ENCODE measurements at regions not wholly inside any gene's neighbourhood (a gene's known extent, or its start where the extent isn't known, plus 50 kb on each side); places are given as distances from the start of the nearest gene placed in this dataset.

DNA sequence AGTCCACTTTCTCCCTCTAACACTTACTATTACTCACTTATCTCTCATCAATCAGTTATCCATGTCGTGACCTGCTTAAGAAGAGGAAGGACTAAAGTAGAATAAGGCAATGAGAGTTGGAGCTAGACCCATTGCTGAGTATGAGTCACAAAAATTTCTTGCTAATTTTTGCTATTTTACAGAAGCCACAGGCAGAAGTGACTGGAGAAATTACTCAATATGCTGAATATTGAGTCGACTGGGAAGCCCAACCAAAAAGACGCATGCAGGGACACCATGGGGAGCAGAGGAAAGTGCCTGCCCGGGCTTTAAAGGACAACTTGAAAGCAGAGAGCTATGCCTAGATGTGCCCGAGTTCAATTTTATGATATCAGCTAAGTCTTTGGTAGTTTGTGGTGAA lies 115.4 kb upstream of the FOXG1 start:
- H3K4me1 ChIP-seq (ENCODE audit: control insufficient read depth, insufficient read depth, low read length), result no peaks in the 10 kb centered on the region
- H3K27ac ChIP-seq (ENCODE audit: low read length), result no peak overlapping the region
- no peaks in the 10 kb centered on the region for H3K9me3 ChIP-seq (replicated peaks; ENCODE audit: control insufficient read depth, low read depth, low read length)
- 66% methylated on average over 4 of the region's 5 CpGs for WGBS (ENCODE audit: insufficient coverage)
- no peak for DNase-seq
- no peaks in the 10 kb centered on the region for H3K27me3 ChIP-seq (ENCODE audit: control insufficient read depth, insufficient read depth, low read length)
- H3K4me3 ChIP-seq (ENCODE audit: low read length), result no peak overlapping the region
- no peaks in the 10 kb centered on the region for H3K36me3 ChIP-seq (ENCODE audit: control insufficient read depth, insufficient read depth, low read length)

DNA sequence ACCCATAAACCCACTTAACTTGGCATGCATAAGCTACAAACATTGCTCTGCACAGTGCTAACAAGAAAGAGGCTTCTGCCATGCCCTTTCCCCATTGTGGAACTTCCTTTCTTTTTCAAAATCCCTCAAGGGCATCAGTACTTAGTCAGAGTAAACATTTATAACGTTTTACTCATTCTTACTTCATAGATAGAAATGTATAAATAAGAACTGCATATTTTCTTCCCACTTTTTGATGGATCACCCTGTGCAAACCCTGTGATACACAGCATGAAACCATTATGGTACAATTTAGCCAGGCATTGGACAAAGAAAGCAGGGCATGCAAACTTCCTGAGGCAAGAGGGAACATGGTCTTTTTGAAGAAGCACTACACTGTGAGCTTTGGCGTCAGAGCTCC lies 113.8 kb upstream of the FOXG1 start:
- H3K36me3 ChIP-seq (ENCODE audit: control insufficient read depth, insufficient read depth, low read length), result no peaks in the 10 kb centered on the region
- H3K9me3 ChIP-seq (replicated peaks; ENCODE audit: control insufficient read depth, low read depth, low read length), result no peaks in the 10 kb centered on the region
- H3K27me3 ChIP-seq (ENCODE audit: control insufficient read depth, insufficient read depth, low read length), result no peaks in the 10 kb centered on the region
- no peak for DNase-seq
- no peak overlapping the region for H3K27ac ChIP-seq (ENCODE audit: low read length)
- no peak overlapping the region for H3K4me3 ChIP-seq (ENCODE audit: low read length)
- H3K4me1 ChIP-seq (ENCODE audit: control insufficient read depth, insufficient read depth, low read length), result no peaks in the 10 kb centered on the region
- WGBS (ENCODE audit: insufficient coverage), result 67% methylated on average over 1 of the region's 2 CpGs

DNA sequence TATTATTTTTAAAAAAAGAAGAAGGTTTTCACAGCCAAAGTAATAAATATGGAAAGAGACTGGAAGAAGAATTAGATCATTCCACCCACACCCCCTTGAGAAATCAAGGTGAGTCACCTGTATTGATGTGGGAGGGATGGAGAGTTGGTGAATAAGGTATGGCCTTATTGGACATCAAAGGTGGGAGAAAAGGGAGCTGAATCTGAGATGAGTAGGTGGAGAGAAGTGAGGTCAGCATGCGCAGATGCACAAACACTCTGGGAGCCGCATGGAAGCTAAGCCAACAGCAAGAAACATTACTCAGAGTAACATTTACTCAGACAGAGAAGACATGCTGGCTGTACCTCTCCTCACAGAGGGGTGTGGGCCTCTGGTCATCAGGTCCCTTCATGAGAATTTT lies 113.1 kb upstream of the FOXG1 start:
- H3K4me3 ChIP-seq (ENCODE audit: low read length), result no peak overlapping the region
- H3K4me1 ChIP-seq (ENCODE audit: control insufficient read depth, insufficient read depth, low read length), result no peaks in the 10 kb centered on the region
- H3K9me3 ChIP-seq (replicated peaks; ENCODE audit: control insufficient read depth, low read depth, low read length), result no peaks in the 10 kb centered on the region
- no CpG with 5 or more reads among the region's 2 CpGs for WGBS (ENCODE audit: insufficient coverage)
- H3K36me3 ChIP-seq (ENCODE audit: control insufficient read depth, insufficient read depth, low read length), result no peaks in the 10 kb centered on the region
- H3K27ac ChIP-seq (ENCODE audit: low read length), result no peak overlapping the region
- H3K27me3 ChIP-seq (ENCODE audit: control insufficient read depth, insufficient read depth, low read length), result no peaks in the 10 kb centered on the region
- no peak for DNase-seq

DNA sequence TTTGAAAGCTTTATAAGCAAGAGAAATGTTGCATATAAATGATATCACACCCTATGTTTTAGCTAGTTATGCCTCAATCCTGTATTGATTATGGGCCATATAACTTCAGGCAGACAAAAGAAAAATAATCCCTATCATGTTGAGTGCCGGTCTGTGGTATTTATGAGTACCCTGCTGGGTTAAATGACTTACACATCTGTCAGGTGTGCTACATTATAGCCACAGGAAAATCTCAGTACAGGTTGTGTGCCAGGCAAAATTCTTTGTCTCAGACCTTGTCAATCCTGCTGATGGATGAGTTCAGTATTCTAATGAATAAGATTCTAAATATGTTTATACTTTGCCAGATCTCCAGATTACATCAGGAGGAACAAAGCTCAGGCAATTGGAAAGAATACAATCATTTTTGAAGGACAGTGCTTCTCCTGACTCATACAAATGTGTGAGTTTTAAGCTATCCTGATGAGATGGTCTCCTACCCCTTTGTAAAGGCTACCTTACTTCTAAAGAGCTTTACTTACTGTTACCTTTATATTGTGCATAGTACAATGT lies 109.8 kb upstream of the FOXG1 start:
- no peak for DNase-seq
- no peaks in the 10 kb centered on the region for H3K9me3 ChIP-seq (replicated peaks; ENCODE audit: control insufficient read depth, low read depth, low read length)
- no peaks in the 10 kb centered on the region for H3K36me3 ChIP-seq (ENCODE audit: control insufficient read depth, insufficient read depth, low read length)
- no CpG with 5 or more reads among the region's 1 CpG for WGBS (ENCODE audit: insufficient coverage)
- no peak overlapping the region for H3K4me3 ChIP-seq (ENCODE audit: low read length)
- no peaks in the 10 kb centered on the region for H3K27me3 ChIP-seq (ENCODE audit: control insufficient read depth, insufficient read depth, low read length)
- H3K4me1 ChIP-seq (ENCODE audit: control insufficient read depth, insufficient read depth, low read length), result no peaks in the 10 kb centered on the region
- no peak overlapping the region for H3K27ac ChIP-seq (ENCODE audit: low read length)

DNA sequence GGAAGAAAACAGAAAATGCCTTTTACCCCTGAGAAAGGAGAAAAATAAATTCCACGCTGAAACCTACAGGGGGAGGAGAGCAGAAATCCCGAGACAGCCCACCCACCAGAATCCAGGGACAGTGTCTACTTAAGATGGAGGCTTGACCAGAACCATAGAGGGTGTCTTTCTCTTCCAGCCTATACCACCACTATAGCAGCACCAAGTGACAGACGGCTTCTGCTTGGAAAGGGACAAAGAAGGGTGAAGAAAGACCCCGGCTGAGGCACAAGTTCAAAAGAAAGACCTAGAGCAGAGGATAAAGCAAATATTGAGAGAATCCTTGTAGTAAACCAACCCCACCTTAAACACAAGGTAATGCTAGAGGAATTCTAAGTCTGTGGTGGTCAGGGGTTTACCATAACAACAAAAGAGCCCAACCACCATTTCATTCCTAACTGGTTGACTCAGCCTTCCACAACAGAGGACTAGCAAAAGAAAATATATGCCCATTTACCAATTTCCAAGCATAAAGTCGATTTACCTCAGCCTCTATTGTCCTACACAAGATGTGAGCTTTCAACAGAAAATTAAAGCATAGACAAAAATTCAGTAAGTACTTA lies 105.3 kb upstream of the FOXG1 start:
- H3K9me3 ChIP-seq (replicated peaks; ENCODE audit: control insufficient read depth, low read depth, low read length), result no peaks in the 10 kb centered on the region
- no peaks in the 10 kb centered on the region for H3K4me1 ChIP-seq (ENCODE audit: control insufficient read depth, insufficient read depth, low read length)
- no peaks in the 10 kb centered on the region for H3K27me3 ChIP-seq (ENCODE audit: control insufficient read depth, insufficient read depth, low read length)
- WGBS (ENCODE audit: insufficient coverage), result no CpG with 5 or more reads among the region's 5 CpGs
- no peak overlapping the region for H3K27ac ChIP-seq (ENCODE audit: low read length)
- H3K36me3 ChIP-seq (ENCODE audit: control insufficient read depth, insufficient read depth, low read length), result no peaks in the 10 kb centered on the region
- DNase-seq, result peak; percentile 7
- H3K4me3 ChIP-seq (ENCODE audit: low read length), result no peak overlapping the region

DNA sequence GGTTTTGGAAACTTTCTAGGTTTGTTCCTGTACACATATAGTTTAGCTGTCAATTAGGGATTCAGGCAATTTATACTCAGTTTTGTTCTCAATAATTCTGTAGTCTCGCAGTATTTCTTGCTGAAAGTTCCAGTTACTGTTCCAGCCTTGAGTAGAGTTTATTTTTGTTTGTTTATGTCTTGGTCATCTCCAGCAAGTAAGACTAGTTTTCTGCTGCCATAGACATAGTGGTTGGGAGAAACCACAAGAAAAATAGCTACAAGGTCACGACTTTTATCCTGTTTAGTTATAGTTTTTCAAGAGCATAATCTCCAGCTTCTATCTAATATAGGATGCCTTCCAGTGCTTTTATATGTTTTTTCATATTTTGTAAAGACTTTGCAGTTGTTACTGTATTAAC lies 99.6 kb upstream of the FOXG1 start:
- H3K27ac ChIP-seq (ENCODE audit: low read length), result no peak overlapping the region
- H3K9me3 ChIP-seq (replicated peaks; ENCODE audit: control insufficient read depth, low read depth, low read length), result no peaks in the 10 kb centered on the region
- no peak overlapping the region for H3K4me3 ChIP-seq (ENCODE audit: low read length)
- H3K27me3 ChIP-seq (ENCODE audit: control insufficient read depth, insufficient read depth, low read length), result no peaks in the 10 kb centered on the region
- no peaks in the 10 kb centered on the region for H3K4me1 ChIP-seq (ENCODE audit: control insufficient read depth, insufficient read depth, low read length)
- DNase-seq, result no peak
- no peaks in the 10 kb centered on the region for H3K36me3 ChIP-seq (ENCODE audit: control insufficient read depth, insufficient read depth, low read length)
- no CpG with 5 or more reads among the region's 2 CpGs for WGBS (ENCODE audit: insufficient coverage)

DNA sequence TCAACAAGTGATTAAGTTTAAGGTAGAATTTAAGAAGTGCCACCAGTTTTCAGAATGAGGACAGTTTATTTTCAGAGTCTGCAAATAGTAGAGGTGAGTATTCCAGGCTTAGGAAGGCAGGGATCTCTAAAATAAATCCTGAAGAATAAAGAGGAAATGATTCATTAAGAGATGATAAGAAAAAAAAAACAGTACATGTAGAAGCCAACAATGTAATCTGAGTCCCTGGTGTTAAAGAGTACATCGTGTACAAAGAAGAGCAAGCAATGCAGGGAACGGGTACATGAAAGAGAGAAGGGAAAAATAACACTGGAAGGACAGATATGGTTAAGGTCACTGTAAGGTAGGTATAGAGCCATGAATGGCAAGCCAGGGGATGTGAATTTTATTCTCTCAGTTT lies 95.2 kb upstream of the FOXG1 start:
- Histone ChIP-seq H3K4me3 (ENCODE audit: low read length) (no peak overlapping the region), H3K27me3 (ENCODE audit: control insufficient read depth, insufficient read depth, low read length) (no peaks in the 10 kb centered on the region), H3K36me3 (ENCODE audit: control insufficient read depth, insufficient read depth, low read length) (no peaks in the 10 kb centered on the region), H3K4me1 (ENCODE audit: control insufficient read depth, insufficient read depth, low read length) (no peaks in the 10 kb centered on the region), H3K9me3 (replicated peaks; ENCODE audit: control insufficient read depth, low read depth, low read length) (no peaks in the 10 kb centered on the region), H3K27ac (ENCODE audit: low read length) (no peak overlapping the region)
- 45% methylated on average over 2 of the region's 2 CpGs for WGBS (ENCODE audit: insufficient coverage)
- DNase-seq, result no peak

DNA sequence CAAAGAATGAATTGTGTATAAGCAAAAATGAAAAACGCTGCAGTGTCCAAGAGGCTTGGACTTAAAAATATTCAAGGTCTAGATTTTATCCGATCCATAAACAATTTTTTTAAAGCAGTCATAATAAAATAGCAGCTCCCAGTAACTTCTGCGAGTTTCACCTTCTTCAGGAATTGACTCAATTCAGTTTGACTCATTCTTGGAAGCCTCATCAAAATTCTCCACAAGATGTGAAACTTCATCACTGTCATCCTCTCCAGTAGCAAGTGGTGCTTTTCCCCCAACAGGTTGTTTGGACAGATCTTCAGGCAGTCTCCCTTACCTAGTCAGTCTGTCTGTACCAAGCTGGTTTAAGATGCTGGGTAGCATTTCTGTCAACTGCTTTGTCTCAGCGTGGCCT lies 93.5 kb upstream of the FOXG1 start:
- no peak for DNase-seq

DNA sequence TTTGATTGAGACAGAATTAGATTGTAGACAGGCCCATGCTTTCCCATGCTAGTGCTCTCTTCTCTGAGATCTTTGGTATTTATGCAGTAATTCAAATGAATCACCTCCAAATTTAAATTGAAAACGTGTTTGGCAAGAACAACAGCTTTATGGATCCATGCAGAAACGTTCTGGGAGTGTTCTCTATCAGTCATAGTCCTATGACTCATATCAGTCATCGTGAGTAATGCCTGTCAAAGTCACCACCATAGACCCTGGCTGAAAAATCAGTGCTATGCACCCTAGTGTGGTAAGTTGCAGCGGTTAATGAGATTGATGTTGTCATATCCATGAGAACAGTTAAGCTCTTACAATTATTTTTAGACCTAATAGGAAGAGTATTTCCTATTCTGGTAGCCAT lies 90.1 kb upstream of the FOXG1 start:
- Histone ChIP-seq H3K27me3 (ENCODE audit: control insufficient read depth, insufficient read depth, low read length) (no peaks in the 10 kb centered on the region), H3K9me3 (replicated peaks; ENCODE audit: control insufficient read depth, low read depth, low read length) (no peaks in the 10 kb centered on the region), H3K27ac (ENCODE audit: low read length) (no peak overlapping the region), H3K36me3 (ENCODE audit: control insufficient read depth, insufficient read depth, low read length) (no peaks in the 10 kb centered on the region), H3K4me3 (ENCODE audit: low read length) (no peak overlapping the region), H3K4me1 (ENCODE audit: control insufficient read depth, insufficient read depth, low read length) (no peaks in the 10 kb centered on the region)
- DNase-seq, result no peak
- WGBS (ENCODE audit: insufficient coverage), result no CpG with 5 or more reads among the region's 4 CpGs

More for the DNA sequence above, 93.5 kb upstream of the FOXG1 start:
- H3K27me3 ChIP-seq (ENCODE audit: control insufficient read depth, insufficient read depth, low read length), result no peaks in the 10 kb centered on the region
- H3K4me1 ChIP-seq (ENCODE audit: control insufficient read depth, insufficient read depth, low read length), result no peaks in the 10 kb centered on the region
- no peak overlapping the region for H3K27ac ChIP-seq (ENCODE audit: low read length)
- WGBS (ENCODE audit: insufficient coverage), result 63% methylated on average over 2 of the region's 4 CpGs
- H3K9me3 ChIP-seq (replicated peaks; ENCODE audit: control insufficient read depth, low read depth, low read length), result no peaks in the 10 kb centered on the region
- H3K36me3 ChIP-seq (ENCODE audit: control insufficient read depth, insufficient read depth, low read length), result no peaks in the 10 kb centered on the region
- no peak overlapping the region for H3K4me3 ChIP-seq (ENCODE audit: low read length)

DNA sequence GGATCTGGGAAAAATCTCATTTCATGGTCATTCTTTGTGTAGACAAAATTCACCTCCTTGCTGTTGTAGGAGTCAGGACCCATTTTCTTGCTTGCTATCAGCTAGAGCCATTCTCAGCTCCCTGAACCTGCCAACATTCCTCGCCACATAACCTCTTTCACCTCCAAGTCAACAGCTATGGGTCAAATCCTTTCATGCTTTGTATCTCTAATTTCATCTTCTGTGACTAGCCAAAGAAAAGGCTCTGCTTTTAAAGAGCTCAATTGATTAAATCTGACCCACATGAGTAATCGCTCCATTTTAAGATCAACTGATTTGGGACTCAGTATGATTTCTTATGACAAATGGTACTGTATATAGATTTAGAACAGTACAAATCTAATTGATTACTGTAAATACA lies 89.2 kb upstream of the FOXG1 start:
- Histone ChIP-seq H3K4me1 (ENCODE audit: control insufficient read depth, insufficient read depth, low read length) (no peaks in the 10 kb centered on the region), H3K36me3 (ENCODE audit: control insufficient read depth, insufficient read depth, low read length) (no peaks in the 10 kb centered on the region), H3K27me3 (ENCODE audit: control insufficient read depth, insufficient read depth, low read length) (no peaks in the 10 kb centered on the region), H3K9me3 (replicated peaks; ENCODE audit: control insufficient read depth, low read depth, low read length) (peaks cover 2% of the 10 kb centered on the region), H3K4me3 (ENCODE audit: low read length) (no peak overlapping the region), H3K27ac (ENCODE audit: low read length) (no peak overlapping the region)
- no peak for DNase-seq
- 60% methylated on average over 1 of the region's 2 CpGs for WGBS (ENCODE audit: insufficient coverage)

DNA sequence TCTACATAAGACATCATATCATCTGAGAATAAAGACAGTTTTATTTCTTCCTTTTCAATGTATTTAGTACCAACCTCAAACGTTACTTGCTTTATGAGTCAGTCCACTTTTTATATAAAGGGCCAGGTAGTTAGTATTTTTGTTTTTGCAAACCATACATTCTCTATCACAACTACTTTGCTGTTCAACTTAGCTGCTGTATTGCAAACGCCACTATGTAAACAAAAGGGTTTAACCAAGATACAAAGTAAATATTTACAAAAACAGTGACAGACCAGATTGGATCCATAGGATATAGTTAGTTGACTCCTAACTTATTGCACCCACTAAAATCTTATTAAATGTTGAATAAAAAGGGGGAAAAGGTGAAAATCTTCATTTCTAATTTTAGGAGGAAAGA lies 87.7 kb upstream of the FOXG1 start:
- H3K9me3 ChIP-seq (replicated peaks; ENCODE audit: control insufficient read depth, low read depth, low read length), result peaks cover 4% of the 10 kb centered on the region
- H3K27me3 ChIP-seq (ENCODE audit: control insufficient read depth, insufficient read depth, low read length), result no peaks in the 10 kb centered on the region
- no CpG with 5 or more reads among the region's 2 CpGs for WGBS (ENCODE audit: insufficient coverage)
- no peaks in the 10 kb centered on the region for H3K4me1 ChIP-seq (ENCODE audit: control insufficient read depth, insufficient read depth, low read length)
- H3K36me3 ChIP-seq (ENCODE audit: control insufficient read depth, insufficient read depth, low read length), result no peaks in the 10 kb centered on the region
- no peak for DNase-seq
- H3K4me3 ChIP-seq (ENCODE audit: low read length), result no peak overlapping the region
- no peak overlapping the region for H3K27ac ChIP-seq (ENCODE audit: low read length)

All from muscle of leg (tissue), 3 donors.